CD4-positive, alpha-beta T cell (primary cell): ENCODE measurements at regions not wholly inside any gene's neighbourhood (a gene's known extent, or its start where the extent isn't known, plus 50 kb on each side); places are given as distances from the start of the nearest gene placed in this dataset.

Experiments used
- ATAC-seq: fragments of 200-7000 bp; cut with Tn5 transposase; one replicate; pipeline ENCODE4 v1.10.0; 2022; ENCODE audit warnings: mild to moderate bottlenecking; ENCODE audit not compliant: poor library complexity
- CTCF ChIA-PET: fragments of 350-600 bp; sonication (Branson Sonifier 250); formaldehyde crosslinking; loops from one replicate; lab custom pipeline; 2021; ENCODE audit warnings: antibody characterized with exemption, inconsistent platforms; lab: Charles Lee
- POLR2A ChIA-PET: fragments of 350-600 bp; sonication (Branson Sonifier 250); formaldehyde crosslinking; loops from one replicate; lab custom pipeline; 2021; ENCODE audit warnings: antibody characterized with exemption, inconsistent platforms; lab: Charles Lee
- DNase-seq, 14 experiments: peaks; one replicate each; pipeline ENCODE4 v3.0.0-alpha.2; 2013 to 2020; ENCODE audit warnings: mixed read lengths in 2 of 14
- H3K27ac ChIP-seq, 2 donors: one replicate each; pipeline versions ENCODE4 v1.5.1 to v1.7.0; 2013; ENCODE audit warnings: low read length in 2 of 2, low read depth in 1 of 2, mild to moderate bottlenecking in 1 of 2
- H3K27me3 ChIP-seq, 2 experiments: 1 replicate in 1 of 2; 2 replicates in 1 of 2; pipeline versions ENCODE4 v1.6.1 to v1.7.0; 2013; ENCODE audit warnings: low read length in 2 of 2, control low read depth in 1 of 2, mild to moderate bottlenecking in 1 of 2, moderate library complexity in 1 of 2; ENCODE audit not compliant: insufficient read depth in 2 of 2, control insufficient read depth in 1 of 2
- H3K36me3 ChIP-seq: one replicate; pipeline ENCODE4 v1.6.1; 2013; ENCODE audit warnings: low read length, control low read depth; ENCODE audit not compliant: insufficient read depth
- H3K4me1 ChIP-seq: one replicate; pipeline ENCODE4 v1.6.1; 2013; ENCODE audit warnings: low read length, control low read depth; ENCODE audit not compliant: insufficient read depth
- H3K4me3 ChIP-seq: one replicate; pipeline ENCODE4 v1.5.1; 2013; ENCODE audit warnings: mild to moderate bottlenecking, low read length, moderate library complexity
- H3K9me3 ChIP-seq, 2 experiments: 1 replicate in 1 of 2; 2 replicates in 1 of 2; pipeline versions ENCODE4 v1.6.1 to v1.7.0; 2013; ENCODE audit warnings: low read length in 2 of 2, mild to moderate bottlenecking in 2 of 2, control low read depth in 1 of 2, moderate library complexity in 1 of 2; ENCODE audit not compliant: control insufficient read depth in 1 of 2, insufficient read depth in 1 of 2
- H3K27ac Mint-ChIP-seq: one replicate; pipeline ENCODE4 v1.8.0; 2020; ENCODE audit warnings: mixed read lengths
- H3K27me3 Mint-ChIP-seq: one replicate; pipeline ENCODE4 v1.8.0; 2021; ENCODE audit warnings: mixed read lengths
- H3K36me3 Mint-ChIP-seq: one replicate; pipeline ENCODE4 v1.8.0; 2021; ENCODE audit warnings: low read depth, mixed read lengths
- H3K4me1 Mint-ChIP-seq: one replicate; pipeline ENCODE4 v1.8.0; 2021; ENCODE audit warnings: low read depth, mixed read lengths
- H3K4me3 Mint-ChIP-seq: one replicate; pipeline ENCODE4 v1.8.0; 2020; ENCODE audit warnings: mild to moderate bottlenecking, mixed read lengths
- H3K9me3 Mint-ChIP-seq: one replicate; pipeline ENCODE4 v1.8.0; 2020; ENCODE audit warnings: mixed read lengths
- CTCF ChIP-seq: fragments of 200-600 bp; IDR thresholded peaks from one replicate; pipeline ENCODE4 v1.8.0; 2022; ENCODE audit warnings: antibody characterized with exemption, mild to moderate bottlenecking
- intact Hi-C, 2 experiments: fragments of 100-400 bp; cut with DNase I in 1 of 2; cut with micrococcal nuclease in 1 of 2; formaldehyde crosslinking; loops; one replicate each; pipeline versions ENCODE4 v1.15.1 to v1.9.0; 2023 to 2025; cut with DNase I, micrococcal nuclease

GRCh38 chr17:71081666-71082065, 912.3 kb downstream of the KCNJ2 start:
- H3K4me1 ChIP-seq: no peaks in the 10 kb centered on the region
- H3K4me1 Mint-ChIP-seq: no peaks in the 10 kb centered on the region
- H3K27ac Mint-ChIP-seq: no peak overlapping the region
- H3K4me3 Mint-ChIP-seq: no peak overlapping the region
- H3K36me3 Mint-ChIP-seq: no peaks in the 10 kb centered on the region
- no peak for TF ChIP-seq CTCF
- H3K4me3 ChIP-seq: no peak overlapping the region
- no peak for DNase-seq
- H3K9me3 Mint-ChIP-seq: peaks cover 7% of the 10 kb centered on the region
- intact Hi-C loops: loop anchor here in 1 of 2 experiments (10.0 kb wide), 1 partner anchor 63 kb away; no protein-coding TSS in a partner anchor
- no peaks in the 10 kb centered on the region for H3K27me3 ChIP-seq
- H3K27me3 Mint-ChIP-seq: no peaks in the 10 kb centered on the region
- no peaks in the 10 kb centered on the region for H3K36me3 ChIP-seq
- CTCF ChIA-PET: no interaction called here
- ATAC-seq: no peak
- H3K27ac ChIP-seq: no peak overlapping the region
- peaks cover 0 to 4% of the 10 kb centered on the region in 2 experiments for H3K9me3 ChIP-seq
- POLR2A ChIA-PET: no interaction called here

DNA sequence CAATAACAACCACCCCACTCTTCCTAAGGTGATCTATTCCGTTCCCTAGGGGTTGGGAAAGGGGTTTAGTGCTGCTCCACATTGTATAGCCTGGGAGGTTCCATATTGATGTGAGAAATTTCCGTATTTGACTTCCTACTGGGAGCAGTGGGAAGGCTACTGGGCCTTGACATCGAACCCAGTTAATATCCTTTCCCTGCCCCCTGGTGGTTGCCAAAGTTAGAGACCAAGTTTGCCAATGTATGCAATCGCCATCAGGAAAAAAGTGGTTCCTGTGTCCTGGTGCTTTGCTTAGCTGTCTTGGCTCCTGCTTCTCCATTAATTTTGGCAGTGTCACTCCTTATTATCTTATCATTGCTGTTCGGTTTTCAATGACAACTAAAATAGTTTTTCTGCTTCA, 914.9 kb downstream of the KCNJ2 start:
- CTCF ChIA-PET: no interaction called here
- H3K4me1 ChIP-seq: no peaks in the 10 kb centered on the region
- Mint-ChIP-seq H3K4me1 (no peaks in the 10 kb centered on the region), H3K27me3 (no peaks in the 10 kb centered on the region), H3K4me3 (no peak overlapping the region), H3K9me3 (peaks cover 3% of the 10 kb centered on the region), H3K36me3 (no peaks in the 10 kb centered on the region), H3K27ac (no peak overlapping the region)
- no peaks in the 10 kb centered on the region for H3K36me3 ChIP-seq
- no peak overlapping the region for H3K4me3 ChIP-seq
- no peak for TF ChIP-seq CTCF
- ATAC-seq: no peak
- DNase-seq: no peak
- intact Hi-C loops: loop anchor here in 1 of 2 experiments (10.0 kb wide), 1 partner anchor 61 kb away; no protein-coding TSS in a partner anchor
- H3K27me3 ChIP-seq: no peaks in the 10 kb centered on the region
- no peak overlapping the region for H3K27ac ChIP-seq
- H3K9me3 ChIP-seq: peaks cover 0 to 4% of the 10 kb centered on the region in 2 experiments
- POLR2A ChIA-PET: no interaction called here

GRCh38 chr17:71084838-71085237, 915.5 kb downstream of the KCNJ2 start:
- H3K36me3 Mint-ChIP-seq: no peaks in the 10 kb centered on the region
- no peaks in the 10 kb centered on the region for H3K27me3 ChIP-seq
- DNase-seq (no peak), ATAC-seq (no peak)
- H3K4me1 ChIP-seq: no peaks in the 10 kb centered on the region
- no peak overlapping the region for H3K27ac Mint-ChIP-seq
- no peaks in the 10 kb centered on the region for H3K4me1 Mint-ChIP-seq
- ChIA-PET CTCF (no interaction called here), POLR2A (no interaction called here)
- no peak overlapping the region for H3K4me3 ChIP-seq
- intact Hi-C loops: loop anchor here in 1 of 2 experiments (10.0 kb wide), 1 partner anchor 60 kb away; no protein-coding TSS in a partner anchor
- no peaks in the 10 kb centered on the region for H3K9me3 Mint-ChIP-seq
- TF ChIP-seq CTCF: no peak
- H3K9me3 ChIP-seq: peaks cover 0 to 4% of the 10 kb centered on the region in 2 experiments
- no peaks in the 10 kb centered on the region for H3K36me3 ChIP-seq
- H3K4me3 Mint-ChIP-seq: no peak overlapping the region
- H3K27ac ChIP-seq: no peak overlapping the region
- no peaks in the 10 kb centered on the region for H3K27me3 Mint-ChIP-seq
